DOHH2 (cell line): ENCODE measurements at regions not wholly inside any gene's neighbourhood (a gene's known extent, or its start where the extent isn't known, plus 50 kb on each side); places are given as distances from the start of the nearest gene placed in this dataset.

Source experiments
- H3F3A ChIP-seq: fragments of 200-600 bp; sonication (generic), shearing (Covaris generic); 2 replicates; pipeline ENCODE4 v1.6.0; 2016; ENCODE audit warnings: antibody characterized with exemption, mild to moderate bottlenecking; ENCODE audit not compliant: control insufficient read depth, insufficient read depth
- H3K27ac ChIP-seq: fragments of 200-600 bp; sonication (generic); 2 replicates; pipeline ENCODE4 v1.5.1; 2014; ENCODE audit warnings: low read depth, mild to moderate bottlenecking, low read length, moderate library complexity
- H3K27me3 ChIP-seq: fragments of 200-600 bp; sonication (generic); 2 replicates; pipeline ENCODE4 v1.6.1; 2014; ENCODE audit warnings: mild to moderate bottlenecking, low read length, mixed read lengths; ENCODE audit not compliant: control insufficient read depth
- H3K36me3 ChIP-seq: fragments of 200-600 bp; sonication (generic); 2 replicates; pipeline ENCODE4 v1.6.1; 2014; ENCODE audit warnings: mild to moderate bottlenecking, low read length, moderate library complexity, mixed read lengths; ENCODE audit not compliant: control insufficient read depth
- H3K4me1 ChIP-seq: fragments of 200-600 bp; sonication (generic); 2 replicates; pipeline ENCODE4 v1.6.1; 2014; ENCODE audit warnings: mild to moderate bottlenecking, low read length, mixed read lengths; ENCODE audit not compliant: control insufficient read depth
- H3K4me2 ChIP-seq: fragments of 200-600 bp; sonication (generic); 2 replicates; pipeline ENCODE4 v1.6.0; 2014; ENCODE audit warnings: mild to moderate bottlenecking, low read length, moderate library complexity
- H3K4me3 ChIP-seq: fragments of 200-600 bp; sonication (generic); 2 replicates; pipeline ENCODE4 v1.5.1; 2014; ENCODE audit warnings: mild to moderate bottlenecking, low read length, mixed read lengths
- H3K79me2 ChIP-seq: fragments of 200-600 bp; sonication (generic); 2 replicates; pipeline ENCODE4 v1.6.1; 2014; ENCODE audit warnings: mild to moderate bottlenecking, low read length, mixed read lengths; ENCODE audit not compliant: control insufficient read depth
- H3K9me2 ChIP-seq: fragments of 200-600 bp; sonication (generic); replicated peaks from 2 replicates; pipeline ENCODE4 v1.6.1; 2014; ENCODE audit warnings: mild to moderate bottlenecking, low read length, mixed read lengths; ENCODE audit not compliant: control insufficient read depth
- H3K9me3 ChIP-seq: fragments of 200-600 bp; sonication (generic); 2 replicates; pipeline ENCODE4 v1.6.1; 2014; ENCODE audit warnings: antibody characterized with exemption, low read length, mixed read lengths; ENCODE audit not compliant: control insufficient read depth, insufficient read depth
- H4K20me1 ChIP-seq: fragments of 200-600 bp; sonication (generic); 2 replicates; pipeline ENCODE4 v1.6.0; 2014; ENCODE audit warnings: low read depth, mild to moderate bottlenecking, antibody characterized with exemption, low read length, moderate library complexity; ENCODE audit not compliant: control insufficient read depth, insufficient read depth
- EZH2phosphoT487 ChIP-seq: fragments of 200-600 bp; sonication (generic); IDR thresholded peaks from 2 replicates; pipeline ENCODE4 v1.6.1; 2017; ENCODE audit warnings: borderline replicate concordance, mild to moderate bottlenecking, antibody characterized with exemption, low read length, moderate library complexity, mixed read lengths
- TF ChIP-seq, protein P1 (sequence below): fragments of 200-600 bp; sonication (generic); IDR thresholded peaks from one replicate; pipeline ENCODE4 v1.5.1; 2014; ENCODE audit warnings: antibody characterized with exemption, mild to moderate bottlenecking, low read depth, low read length; ENCODE audit not compliant: poor library complexity, severe bottlenecking

DNA sequence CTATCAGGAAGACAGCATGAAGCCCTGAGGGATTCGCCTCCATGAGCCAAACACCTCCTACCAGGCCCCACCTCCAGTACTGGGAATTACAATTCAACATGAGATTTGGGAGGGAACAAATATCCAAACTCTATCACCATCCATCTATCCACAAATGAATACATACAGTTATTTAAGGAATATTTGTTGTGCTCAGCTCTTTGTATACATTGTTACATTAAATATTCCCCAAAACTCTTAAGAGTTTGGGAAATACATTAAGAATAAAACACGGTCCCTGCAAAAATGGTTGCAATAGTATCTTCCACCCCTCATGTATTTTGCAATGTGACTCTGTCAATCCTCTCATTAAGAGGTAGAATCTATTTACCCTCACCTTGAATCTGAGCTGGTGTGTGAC, 109.8 kb upstream of the PLXNC1 start:
- Histone ChIP-seq H3K9me3 (no peaks in the 10 kb centered on the region), H3K4me3 (no peak overlapping the region), H4K20me1 (no peaks in the 10 kb centered on the region), H3K36me3 (no peaks in the 10 kb centered on the region), H3K27me3 (no peaks in the 10 kb centered on the region; the same call in 1 of the 2 replicates), H3K27ac (no peak overlapping the region), H3K79me2 (no peaks in the 10 kb centered on the region), H3K9me2 (no peaks in the 10 kb centered on the region), H3K4me2 (no peak overlapping the region), H3F3A (no peaks in the 10 kb centered on the region), H3K4me1 (no peaks in the 10 kb centered on the region)
- TF ChIP-seq EZH2phosphoT487: no peak
- TF ChIP-seq, protein P1, sequence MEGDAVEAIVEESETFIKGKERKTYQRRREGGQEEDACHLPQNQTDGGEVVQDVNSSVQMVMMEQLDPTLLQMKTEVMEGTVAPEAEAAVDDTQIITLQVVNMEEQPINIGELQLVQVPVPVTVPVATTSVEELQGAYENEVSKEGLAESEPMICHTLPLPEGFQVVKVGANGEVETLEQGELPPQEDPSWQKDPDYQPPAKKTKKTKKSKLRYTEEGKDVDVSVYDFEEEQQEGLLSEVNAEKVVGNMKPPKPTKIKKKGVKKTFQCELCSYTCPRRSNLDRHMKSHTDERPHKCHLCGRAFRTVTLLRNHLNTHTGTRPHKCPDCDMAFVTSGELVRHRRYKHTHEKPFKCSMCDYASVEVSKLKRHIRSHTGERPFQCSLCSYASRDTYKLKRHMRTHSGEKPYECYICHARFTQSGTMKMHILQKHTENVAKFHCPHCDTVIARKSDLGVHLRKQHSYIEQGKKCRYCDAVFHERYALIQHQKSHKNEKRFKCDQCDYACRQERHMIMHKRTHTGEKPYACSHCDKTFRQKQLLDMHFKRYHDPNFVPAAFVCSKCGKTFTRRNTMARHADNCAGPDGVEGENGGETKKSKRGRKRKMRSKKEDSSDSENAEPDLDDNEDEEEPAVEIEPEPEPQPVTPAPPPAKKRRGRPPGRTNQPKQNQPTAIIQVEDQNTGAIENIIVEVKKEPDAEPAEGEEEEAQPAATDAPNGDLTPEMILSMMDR: no peak

DNA sequence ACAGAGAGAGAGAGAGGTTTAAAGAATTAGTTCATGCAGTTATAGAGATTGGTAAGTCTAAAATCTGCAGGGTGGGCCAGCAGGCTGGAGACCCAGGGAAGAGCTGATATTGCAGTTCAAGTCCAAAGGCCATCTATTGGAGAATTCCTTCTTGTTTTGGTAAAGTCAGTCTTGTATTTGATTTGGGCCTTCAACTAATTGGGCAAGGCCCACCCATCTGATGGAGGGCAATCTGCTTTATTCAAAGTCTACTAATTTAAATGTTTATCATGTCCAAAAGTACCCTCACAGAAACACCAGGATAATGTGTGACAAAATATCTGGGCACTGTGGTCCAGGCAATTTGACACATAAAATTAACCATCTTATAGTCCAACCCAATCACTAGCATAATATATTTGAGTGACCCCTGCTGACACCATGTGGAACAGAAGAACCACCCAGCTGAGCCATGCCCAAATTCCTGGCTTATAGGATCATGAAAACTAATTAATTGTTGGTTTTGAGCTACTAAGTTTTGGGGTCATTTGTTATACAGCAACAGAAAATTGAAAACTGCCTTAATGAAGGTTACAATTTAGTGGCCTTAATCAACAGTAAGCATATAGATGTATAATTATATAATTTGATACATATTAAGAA, 109.1 kb upstream of the PLXNC1 start:
- TF ChIP-seq, protein P1: no peak
- no peak for TF ChIP-seq EZH2phosphoT487
- Histone ChIP-seq H3K4me3 (no peak overlapping the region), H4K20me1 (no peaks in the 10 kb centered on the region), H3K9me2 (no peaks in the 10 kb centered on the region), H3K27me3 (no peaks in the 10 kb centered on the region; the same call in 1 of the 2 replicates), H3F3A (no peaks in the 10 kb centered on the region), H3K79me2 (no peaks in the 10 kb centered on the region), H3K4me1 (no peaks in the 10 kb centered on the region), H3K36me3 (no peaks in the 10 kb centered on the region), H3K9me3 (no peaks in the 10 kb centered on the region), H3K4me2 (no peak overlapping the region), H3K27ac (no peak overlapping the region)

DNA sequence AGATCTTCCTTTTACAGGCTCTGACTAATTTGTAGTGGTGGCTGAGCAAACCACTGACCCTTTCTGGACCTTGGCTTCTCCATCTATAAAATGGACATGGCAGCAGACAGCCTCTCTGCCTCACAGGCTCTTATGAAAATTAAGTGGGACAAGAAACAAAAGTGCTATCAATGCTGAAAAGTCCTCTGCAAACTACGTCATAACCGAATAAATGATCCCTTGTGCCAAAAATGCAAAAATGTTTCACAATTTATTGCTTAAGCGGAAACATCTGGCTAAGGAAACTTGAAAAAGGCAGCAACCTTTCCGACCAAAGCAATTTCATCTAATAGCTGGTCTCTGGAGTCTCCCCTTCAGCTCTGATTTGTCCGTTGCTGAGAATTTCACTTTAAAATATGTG, 108.5 kb upstream of the PLXNC1 start:
- Histone ChIP-seq H3K4me3 (no peak overlapping the region), H3K27me3 (no peaks in the 10 kb centered on the region; the same call in 1 of the 2 replicates), H3K9me2 (no peaks in the 10 kb centered on the region), H3K9me3 (no peaks in the 10 kb centered on the region), H4K20me1 (no peaks in the 10 kb centered on the region), H3K36me3 (no peaks in the 10 kb centered on the region), H3K27ac (no peak overlapping the region), H3K79me2 (no peaks in the 10 kb centered on the region), H3K4me2 (no peak overlapping the region), H3F3A (no peaks in the 10 kb centered on the region), H3K4me1 (no peaks in the 10 kb centered on the region)
- TF ChIP-seq EZH2phosphoT487: no peak
- TF ChIP-seq, protein P1: no peak
